ENCODE measurements at regions not wholly inside any gene's neighbourhood (a gene's known extent, or its start where the extent isn't known, plus 50 kb on each side); places are given as distances from the start of the nearest gene placed in this dataset.

GRCh38 chr16:52054326-52054725 is 492.6 kb downstream of the TOX3 start:
- Mint-ChIP-seq H3K27me3 (ENCODE audit: low read depth, poor library complexity) (peaks cover 7% of the 10 kb centered on the region), H3K4me3 (no peak overlapping the region), H3K36me3 (ENCODE audit: low read depth) (no peaks in the 10 kb centered on the region), H3K4me1 (no peaks in the 10 kb centered on the region), H3K27ac (no peak overlapping the region), H3K9me3 (no peaks in the 10 kb centered on the region)
- no peak for DNase-seq
- no peak for TF ChIP-seq CTCF (IDR thresholded peaks at IDR 0.05)

GRCh38 chr16:52052818-52053217 is 494.1 kb downstream of the TOX3 start:
- H3K27me3 Mint-ChIP-seq (ENCODE audit: low read depth, poor library complexity) = peaks cover 7% of the 10 kb centered on the region
- TF ChIP-seq CTCF (IDR thresholded peaks at IDR 0.05) = no peak
- H3K27ac Mint-ChIP-seq = no peak overlapping the region
- H3K4me1 Mint-ChIP-seq = no peaks in the 10 kb centered on the region
- H3K9me3 Mint-ChIP-seq = no peaks in the 10 kb centered on the region
- DNase-seq = no peak
- no peak overlapping the region for H3K4me3 Mint-ChIP-seq
- no peaks in the 10 kb centered on the region for H3K36me3 Mint-ChIP-seq (ENCODE audit: low read depth)

GRCh38 chr16:52051414-52052172 is 495.4 kb downstream of the TOX3 start:
- TF ChIP-seq CTCF (IDR thresholded peaks at IDR 0.05) = no peak
- Mint-ChIP-seq H3K27me3 (ENCODE audit: low read depth, poor library complexity) (peaks cover 7% of the 10 kb centered on the region), H3K27ac (no peak overlapping the region), H3K4me1 (no peaks in the 10 kb centered on the region), H3K36me3 (ENCODE audit: low read depth) (no peaks in the 10 kb centered on the region), H3K4me3 (no peak overlapping the region), H3K9me3 (peaks cover 2% of the 10 kb centered on the region)
- no peak for DNase-seq

- no peak overlapping the region for H3K4me3 Mint-ChIP-seq
- no peaks in the 10 kb centered on the region for H3K4me1 Mint-ChIP-seq
- DNase-seq = no peak
- H3K27ac Mint-ChIP-seq = no peak overlapping the region
- peaks cover 7% of the 10 kb centered on the region for H3K27me3 Mint-ChIP-seq (ENCODE audit: low read depth, poor library complexity)
- H3K9me3 Mint-ChIP-seq = peaks cover 13% of the 10 kb centered on the region
- H3K36me3 Mint-ChIP-seq (ENCODE audit: low read depth) = no peaks in the 10 kb centered on the region
- TF ChIP-seq CTCF (IDR thresholded peaks at IDR 0.05) = no peak
Measured at GRCh38 chr16:52050418-52050817, 496.5 kb downstream of the TOX3 start.

GRCh38 chr16:52035436-52035835 is 511.5 kb downstream of the TOX3 start:
- peaks cover 14% of the 10 kb centered on the region for H3K27me3 Mint-ChIP-seq (ENCODE audit: low read depth, poor library complexity)
- no peak for DNase-seq
- no peak overlapping the region for H3K27ac Mint-ChIP-seq
- no peak for TF ChIP-seq CTCF (IDR thresholded peaks at IDR 0.05)
- H3K36me3 Mint-ChIP-seq (ENCODE audit: low read depth) = no peaks in the 10 kb centered on the region
- H3K4me1 Mint-ChIP-seq = no peaks in the 10 kb centered on the region
- H3K4me3 Mint-ChIP-seq = no peak overlapping the region
- no peaks in the 10 kb centered on the region for H3K9me3 Mint-ChIP-seq

- no peaks in the 10 kb centered on the region for H3K9me3 Mint-ChIP-seq
- H3K36me3 Mint-ChIP-seq (ENCODE audit: low read depth) = no peaks in the 10 kb centered on the region
- DNase-seq = no peak
- no peak overlapping the region for H3K27ac Mint-ChIP-seq
- H3K4me3 Mint-ChIP-seq = no peak overlapping the region
- H3K27me3 Mint-ChIP-seq (ENCODE audit: low read depth, poor library complexity) = peaks cover 14% of the 10 kb centered on the region
- peaks cover 6% of the 10 kb centered on the region for H3K4me1 Mint-ChIP-seq
- no peak for TF ChIP-seq CTCF (IDR thresholded peaks at IDR 0.05)
Measured at GRCh38 chr16:52034830-52035229, 512.1 kb downstream of the TOX3 start.
